GM19324 (cell line): ENCODE measurements at regions not wholly inside any gene's neighbourhood (a gene's known extent, or its start where the extent isn't known, plus 50 kb on each side); places are given as distances from the start of the nearest gene placed in this dataset.

Source experiments
- ATAC-seq: cut with Tn5 transposase; IDR thresholded peaks from one replicate; pipeline ENCODE4 v1.9.1; 2021; ENCODE audit warnings: mild to moderate bottlenecking, moderate library complexity; ENCODE audit not compliant: unreplicated experiment, low FRiP score

- ATAC-seq: no peak
Measured at GRCh38 chr9:13902286-13903066, 411.5 kb downstream of the NFIB start.

GRCh38 chr9:13901176-13901575 is 412.8 kb downstream of the NFIB start:
- no peak for ATAC-seq

- ATAC-seq: no peak
Measured at GRCh38 chr9:13900449-13900848, 413.5 kb downstream of the NFIB start.

GRCh38 chr9:13899924-13900323 is 414.0 kb downstream of the NFIB start:
- no peak for ATAC-seq

- no peak for ATAC-seq
Measured at GRCh38 chr9:13898957-13899356, 415.0 kb downstream of the NFIB start.

GRCh38 chr9:13896922-13897835 is 416.8 kb downstream of the NFIB start:
- ATAC-seq: no peak

- ATAC-seq: no peak
Measured at GRCh38 chr9:13896047-13896446, 417.9 kb downstream of the NFIB start.

GRCh38 chr9:13885258-13885657 is 428.7 kb downstream of the NFIB start:
- ATAC-seq: no peak

- no peak for ATAC-seq
Measured at GRCh38 chr9:13879981-13880380, 434.0 kb downstream of the NFIB start.

GRCh38 chr9:13879011-13879410 is 434.9 kb downstream of the NFIB start:
- ATAC-seq: no peak

GRCh38 chr9:13878241-13878711 is 435.7 kb downstream of the NFIB start:
- ATAC-seq: no peak

GRCh38 chr9:13876741-13877140 is 437.2 kb downstream of the NFIB start:
- ATAC-seq: no peak

GRCh38 chr9:13873203-13873602 is 440.7 kb downstream of the NFIB start:
- ATAC-seq: no peak

GRCh38 chr9:13868336-13868735 is 445.6 kb downstream of the NFIB start:
- ATAC-seq: no peak

- ATAC-seq: no peak
Measured at GRCh38 chr9:13865869-13866268, 448.1 kb downstream of the NFIB start.

- no peak for ATAC-seq
Measured at GRCh38 chr9:13863112-13863511, 450.8 kb downstream of the NFIB start.

- no peak for ATAC-seq
Measured at GRCh38 chr9:13862654-13863053, 451.3 kb downstream of the NFIB start.

GRCh38 chr9:13860946-13861640 is 452.8 kb downstream of the NFIB start:
- ATAC-seq: no peak

GRCh38 chr9:13860019-13860418 is 453.9 kb downstream of the NFIB start:
- no peak for ATAC-seq

GRCh38 chr9:13857521-13857920 is 456.4 kb downstream of the NFIB start:
- ATAC-seq: no peak

- no peak for ATAC-seq
Measured at GRCh38 chr9:13847270-13847669, 466.7 kb downstream of the NFIB start.
